Skeletal muscle cell (primary cell): ENCODE measurements at regions not wholly inside any gene's neighbourhood (a gene's known extent, or its start where the extent isn't known, plus 50 kb on each side); places are given as distances from the start of the nearest gene placed in this dataset.

Experiments used
- DNase-seq: peaks from one replicate; pipeline ENCODE4 v3.0.0-alpha.2; 2010; ENCODE audit warnings: low read depth
- H3K4me3 ChIP-seq: 2 replicates; pipeline ENCODE4 v1.5.1; 2011; ENCODE audit warnings: low read depth, mild to moderate bottlenecking, control low read depth, low read length, moderate library complexity

DNA sequence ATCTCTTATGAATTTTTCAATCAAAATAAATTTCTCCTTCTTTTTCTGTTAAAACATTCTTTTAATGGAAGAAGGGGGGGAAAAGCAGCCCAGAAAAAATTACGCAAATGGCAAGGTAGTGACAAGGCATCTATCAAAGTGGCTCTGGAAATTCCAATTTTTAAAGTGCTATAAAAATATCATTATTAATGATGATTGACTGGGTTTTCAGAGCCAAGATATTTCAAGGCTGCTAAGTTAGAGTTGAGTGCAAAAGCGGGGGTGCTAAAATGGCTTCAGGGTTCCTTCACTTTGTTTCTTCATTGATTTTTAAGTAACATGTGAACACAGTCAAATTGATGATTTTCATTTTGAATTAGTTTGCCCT, 171.6 kb upstream of the CITED2 start:
- no peak for DNase-seq
- no peak overlapping the region for H3K4me3 ChIP-seq

GRCh38 chr6:139545206-139546105, 171.0 kb upstream of the CITED2 start:
- DNase-seq = no peak
- H3K4me3 ChIP-seq = no peak overlapping the region

- DNase-seq = no peak
- H3K4me3 ChIP-seq = no peak overlapping the region
Measured at GRCh38 chr6:139544701-139545057, 170.2 kb upstream of the CITED2 start.

- DNase-seq = no peak
- no peak overlapping the region for H3K4me3 ChIP-seq
Measured at GRCh38 chr6:139542351-139542750, 167.9 kb upstream of the CITED2 start.

DNA sequence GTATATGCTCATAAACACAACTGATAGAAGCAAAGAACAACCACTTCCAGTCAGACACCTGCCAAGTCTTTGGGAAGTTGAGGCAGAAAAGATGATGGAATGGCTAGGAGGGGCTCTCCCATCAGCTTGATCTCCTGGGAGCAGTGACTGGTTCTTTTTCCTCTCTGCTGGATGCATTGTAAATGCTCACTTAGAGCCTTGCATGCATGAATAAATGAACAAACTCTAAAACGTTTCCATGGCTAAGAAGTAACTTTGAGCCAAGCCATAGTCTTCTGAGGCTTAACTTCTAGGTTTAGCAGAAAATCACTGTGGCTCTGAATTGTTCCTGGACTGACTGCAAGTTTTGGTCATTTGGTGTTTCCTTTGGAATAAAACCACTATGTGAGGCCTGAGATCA, 166.4 kb upstream of the CITED2 start:
- no peak for DNase-seq
- H3K4me3 ChIP-seq = no peak overlapping the region

DNA sequence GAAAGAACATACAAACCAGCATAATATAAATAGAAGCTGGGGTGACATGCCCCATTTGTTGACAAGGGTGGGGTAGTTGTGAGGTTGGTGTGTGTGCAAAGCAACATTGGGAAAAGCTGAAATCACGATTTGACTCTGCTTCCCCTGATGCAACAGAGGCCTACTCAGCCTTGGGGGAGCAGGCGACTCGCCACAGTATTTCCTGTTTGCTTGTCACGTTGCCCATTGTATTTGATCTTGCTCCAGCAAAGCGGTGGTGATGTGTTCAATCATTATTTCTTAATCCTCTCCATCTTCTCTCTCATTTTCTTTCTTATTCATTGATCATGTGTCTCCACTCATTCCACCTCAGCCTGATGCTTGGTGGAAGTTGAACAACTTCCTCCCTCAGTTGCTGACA, 165.8 kb upstream of the CITED2 start:
- DNase-seq = peak; percentile 72
- no peak overlapping the region for H3K4me3 ChIP-seq

GRCh38 chr6:139539852-139540251, 165.4 kb upstream of the CITED2 start:
- no peak overlapping the region for H3K4me3 ChIP-seq
- DNase-seq = peak; percentile 83

DNA sequence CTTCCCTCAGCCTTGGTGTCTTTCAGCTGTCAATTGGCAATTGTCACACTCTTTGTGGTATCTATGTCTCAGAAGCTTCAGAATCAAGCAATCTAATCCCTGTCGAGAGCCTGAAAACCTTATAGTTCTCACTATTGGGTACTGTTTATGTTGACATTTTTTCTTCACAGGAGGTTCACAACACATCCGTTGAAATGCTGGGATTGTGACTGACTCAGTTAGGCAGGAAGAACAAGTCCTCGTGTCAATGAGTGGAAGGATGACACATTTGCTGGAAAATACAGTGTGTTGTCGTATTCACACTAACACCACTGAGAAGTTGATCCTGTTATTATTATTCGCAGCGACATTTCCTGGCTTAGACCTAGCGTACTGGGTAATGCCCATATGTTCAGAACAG, 163.9 kb upstream of the CITED2 start:
- DNase-seq = no peak

GRCh38 chr6:139536751-139537617, 162.5 kb upstream of the CITED2 start:
- no peak overlapping the region for H3K4me3 ChIP-seq
- DNase-seq = no peak

More for the DNA sequence above, 163.9 kb upstream of the CITED2 start:
- no peak overlapping the region for H3K4me3 ChIP-seq

- H3K4me3 ChIP-seq = no peak overlapping the region
- no peak for DNase-seq
Measured at GRCh38 chr6:139534472-139535115, 160.1 kb upstream of the CITED2 start.

- DNase-seq = peak; percentile 83
- H3K4me3 ChIP-seq = no peak overlapping the region
Measured at GRCh38 chr6:139533573-139534471, 159.4 kb upstream of the CITED2 start.

GRCh38 chr6:139533171-139533570, 158.7 kb upstream of the CITED2 start:
- no peak overlapping the region for H3K4me3 ChIP-seq
- no peak for DNase-seq

GRCh38 chr6:139531148-139532115, 157.0 kb upstream of the CITED2 start:
- H3K4me3 ChIP-seq = no peak overlapping the region
- no peak for DNase-seq

DNA sequence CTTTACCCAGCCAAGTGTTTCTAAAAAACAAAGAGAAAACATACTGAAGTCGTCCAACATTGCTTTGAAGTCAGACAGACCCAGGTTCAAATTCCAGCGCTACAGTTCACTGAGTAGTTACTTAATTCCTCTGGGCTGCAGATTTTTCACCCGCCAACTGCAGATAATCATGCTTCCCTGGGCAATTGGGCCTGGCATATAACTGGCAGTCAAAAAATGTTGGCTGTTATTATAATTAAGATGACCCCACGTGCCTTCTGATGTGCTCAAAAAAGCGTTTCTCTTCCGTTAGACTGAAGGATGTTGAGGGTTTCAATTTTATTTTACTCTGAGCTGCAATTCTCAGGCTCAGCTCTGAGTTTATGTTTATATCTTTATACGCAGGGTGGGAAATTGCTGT, 156.1 kb upstream of the CITED2 start:
- DNase-seq = no peak
- no peak overlapping the region for H3K4me3 ChIP-seq

DNA sequence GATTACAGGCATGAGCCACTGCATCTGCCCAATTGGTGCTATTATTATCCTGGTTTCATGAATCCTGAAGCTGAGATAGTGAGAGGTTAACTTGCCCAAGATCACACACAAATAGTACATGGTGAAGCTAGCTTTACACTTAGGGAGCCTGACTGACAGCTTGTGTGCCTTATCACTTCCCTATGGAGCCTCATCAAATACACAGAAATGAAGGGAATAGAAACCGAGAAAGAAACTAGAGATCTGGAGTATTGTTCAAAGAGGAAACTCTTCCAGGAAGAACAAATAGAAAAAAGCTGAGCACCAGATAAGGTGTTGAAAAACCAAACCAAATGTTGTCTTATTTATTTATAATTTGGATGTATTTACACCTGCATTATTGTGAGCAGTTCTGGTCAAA, 155.0 kb upstream of the CITED2 start:
- no peak for DNase-seq
- H3K4me3 ChIP-seq = no peak overlapping the region

DNA sequence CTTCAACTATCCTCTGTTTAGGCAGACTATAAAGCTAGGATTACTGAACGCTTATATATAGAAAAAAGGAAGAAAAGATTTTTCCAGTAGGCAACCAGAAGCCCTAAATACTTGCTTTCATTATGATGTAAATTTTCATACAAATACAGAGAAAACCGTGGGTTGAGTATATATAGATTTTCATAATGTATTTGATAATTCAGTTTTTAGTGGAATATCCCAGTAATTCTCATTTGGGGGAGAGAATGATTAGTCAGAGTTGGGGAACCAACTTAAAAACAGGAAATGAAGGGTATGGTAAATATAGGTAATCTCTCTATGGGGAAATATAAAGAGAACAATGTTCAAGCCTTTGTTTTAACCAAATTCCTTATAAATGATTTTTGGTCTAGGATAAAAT, 154.0 kb upstream of the CITED2 start:
- DNase-seq = no peak

GRCh38 chr6:139525415-139525814, 151.0 kb upstream of the CITED2 start:
- no peak overlapping the region for H3K4me3 ChIP-seq
- DNase-seq = no peak

More for the DNA sequence above, 154.0 kb upstream of the CITED2 start:
- H3K4me3 ChIP-seq = no peak overlapping the region

DNA sequence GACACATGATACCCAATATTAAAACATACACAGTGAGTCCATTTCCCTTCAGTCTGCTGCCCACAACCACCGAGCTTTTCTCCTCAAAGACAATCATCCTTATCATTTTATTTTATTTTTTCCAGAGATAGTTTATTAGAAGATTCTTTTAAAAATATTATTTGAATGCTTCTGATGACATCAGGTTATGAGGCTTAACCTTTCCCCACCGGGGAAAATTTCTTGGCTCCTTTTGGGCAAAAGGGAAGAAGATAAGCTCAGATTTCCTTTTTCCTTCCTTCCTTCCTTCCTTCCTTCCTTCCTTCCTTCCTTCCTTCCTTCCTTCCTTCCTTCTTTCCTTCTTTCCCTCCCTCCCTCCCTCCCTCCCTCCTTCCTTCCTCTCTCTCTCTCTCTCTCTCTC, 149.5 kb upstream of the CITED2 start:
- no peak overlapping the region for H3K4me3 ChIP-seq
- no peak for DNase-seq
